ENCODE measurements at regions not wholly inside any gene's neighbourhood (a gene's known extent, or its start where the extent isn't known, plus 50 kb on each side); places are given as distances from the start of the nearest gene placed in this dataset.

DNA sequence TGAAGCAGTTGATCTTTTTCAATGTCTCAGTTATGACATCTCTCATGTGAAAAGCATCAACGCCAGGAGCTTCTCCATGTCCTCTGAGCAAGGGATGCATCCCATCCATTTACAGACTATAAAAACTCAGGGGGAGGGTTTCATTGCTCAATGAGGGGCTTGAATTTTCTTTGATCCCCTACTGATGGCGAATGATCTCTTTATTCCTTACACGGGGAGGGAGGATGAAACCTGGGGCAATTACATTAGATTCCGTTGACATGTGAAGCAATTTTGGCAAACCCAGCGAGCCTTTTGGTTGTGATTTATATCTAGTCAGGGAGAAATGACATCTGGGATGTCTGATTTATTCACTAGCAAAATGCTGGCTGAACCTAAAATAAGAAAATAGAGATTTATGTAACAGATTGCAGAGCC is 268.9 kb downstream of the HIVEP2 start:
- TF ChIP-seq EZH2 (IDR thresholded peaks at IDR 0.05) = no peak
- Histone ChIP-seq H3K27ac (no peak overlapping the region), H3K36me3 (ENCODE audit: insufficient read depth, low read length) (no peaks in the 10 kb centered on the region), H3K9me3 (ENCODE audit: low read depth, low read length) (no peaks in the 10 kb centered on the region), H3K4me3 (no peak overlapping the region), H3K9ac (ENCODE audit: insufficient read length) (no peak overlapping the region)
- no peak for DNase-seq (ENCODE audit: low read depth, low spot score)

DNA sequence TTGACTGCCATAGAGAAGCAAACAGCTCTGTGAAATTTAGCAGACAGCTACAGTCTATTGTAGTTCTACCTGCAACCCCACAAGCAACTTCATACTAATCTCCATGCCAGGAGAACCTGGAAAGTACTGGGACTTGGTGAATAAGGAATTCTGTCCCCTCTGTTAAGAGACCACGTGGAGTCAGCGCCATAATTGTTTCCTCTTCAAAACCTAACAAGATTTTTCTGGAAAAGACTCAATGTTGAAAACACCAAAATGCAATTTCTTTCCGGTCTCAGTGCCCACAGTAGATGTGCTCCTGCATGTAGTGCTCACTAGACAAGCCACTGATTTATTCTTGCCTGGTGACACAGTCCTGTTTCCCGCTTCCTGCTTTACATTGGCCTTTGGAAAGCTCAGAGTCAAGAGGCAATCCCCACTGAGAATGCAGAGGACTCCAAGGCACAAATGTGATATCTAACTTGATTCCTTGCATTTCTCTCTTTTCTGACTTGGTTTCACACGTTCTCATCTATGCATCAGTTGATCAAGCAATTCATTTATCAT is 268.3 kb downstream of the HIVEP2 start:
- TF ChIP-seq EZH2 (IDR thresholded peaks at IDR 0.05) (no peak), FOXP2 (optimal IDR thresholded peaks at IDR 0.05; ENCODE audit: control extremely low read depth, extremely low read length, insufficient read depth) (no peak), POLR2AphosphoS5 (IDR thresholded peaks at IDR 0.05; ENCODE audit: borderline replicate concordance, low read depth, low read length) (no peak)
- DNase-seq (ENCODE audit: low read depth, low spot score) = no peak
- Histone ChIP-seq H3K9ac (ENCODE audit: insufficient read length) (no peak overlapping the region), H3K9me3 (ENCODE audit: low read depth, low read length) (no peaks in the 10 kb centered on the region), H3K4me3 (no peak overlapping the region), H3K36me3 (ENCODE audit: insufficient read depth, low read length) (no peaks in the 10 kb centered on the region), H3K27ac (no peak overlapping the region)

DNA sequence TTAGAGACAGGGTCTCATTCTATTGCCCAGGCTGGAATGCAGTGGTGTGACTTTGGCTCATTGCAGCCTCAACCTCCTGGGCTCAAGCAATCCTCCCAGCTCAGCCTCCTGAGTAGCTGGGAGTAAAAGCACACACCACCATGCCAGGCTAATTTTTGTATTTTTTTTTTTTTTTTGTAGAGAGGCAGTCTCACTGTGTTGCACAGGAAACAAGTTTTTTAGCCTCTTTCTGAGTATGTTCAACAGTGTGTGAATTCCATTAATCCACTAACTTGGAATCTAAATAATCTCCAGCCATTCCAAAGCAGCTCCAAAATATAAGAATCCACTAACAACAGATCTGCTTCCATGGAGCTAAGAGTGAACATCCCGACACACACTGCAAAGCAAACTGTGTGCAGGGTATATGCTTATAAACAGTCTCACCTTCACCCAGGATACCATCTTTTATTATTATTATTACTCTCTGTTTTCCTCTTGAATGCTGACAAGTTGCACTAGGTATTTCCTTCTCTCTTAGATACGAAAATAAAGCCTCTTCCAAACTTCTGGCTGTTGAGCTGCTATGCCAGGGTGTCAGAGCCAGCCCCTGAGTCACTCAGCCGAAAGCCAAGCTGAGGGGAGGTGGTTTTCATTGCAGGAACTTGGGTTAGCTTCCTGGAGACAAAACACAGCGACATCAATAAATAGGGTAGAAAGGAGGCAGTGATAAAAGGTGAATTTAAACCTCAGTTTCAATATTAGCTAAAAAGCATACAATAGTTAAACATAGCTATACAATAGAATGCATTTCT is 264.9 kb downstream of the HIVEP2 start:
- no peaks in the 10 kb centered on the region for H3K9me3 ChIP-seq (ENCODE audit: low read depth, low read length)
- H3K27ac ChIP-seq = no peak overlapping the region
- TF ChIP-seq FOXP2 (optimal IDR thresholded peaks at IDR 0.05; ENCODE audit: control extremely low read depth, extremely low read length, insufficient read depth) (no peak), POLR2AphosphoS5 (IDR thresholded peaks at IDR 0.05; ENCODE audit: borderline replicate concordance, low read depth, low read length) (no peak), EZH2 (IDR thresholded peaks at IDR 0.05) (no peak)
- H3K36me3 ChIP-seq (ENCODE audit: insufficient read depth, low read length) = no peaks in the 10 kb centered on the region
- H3K9ac ChIP-seq (ENCODE audit: insufficient read length) = no peak overlapping the region
- H3K4me3 ChIP-seq = no peak overlapping the region
- DNase-seq (ENCODE audit: low read depth, low spot score) = no peak

DNA sequence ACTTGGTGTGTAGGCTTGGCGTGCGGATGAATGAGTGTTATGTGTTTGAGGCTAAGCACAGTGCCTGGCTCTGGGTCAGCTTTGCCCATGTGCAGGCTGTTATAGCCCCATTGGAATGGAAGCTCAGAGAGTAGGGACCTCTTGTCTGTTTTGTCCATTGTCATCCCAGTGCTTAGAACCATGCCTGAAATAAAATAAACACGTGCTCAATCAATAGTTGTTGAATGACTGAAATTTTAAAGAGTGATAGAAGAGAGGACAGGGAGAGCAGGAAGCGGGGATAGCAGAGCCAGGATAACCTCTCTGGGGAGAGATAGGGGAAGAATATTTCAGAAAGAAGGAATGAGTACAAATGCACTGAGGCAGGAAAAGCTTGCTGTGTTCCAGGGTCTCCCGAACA is 263.9 kb downstream of the HIVEP2 start:
- Histone ChIP-seq H3K27ac (no peak overlapping the region), H3K4me3 (no peak overlapping the region), H3K9ac (ENCODE audit: insufficient read length) (no peak overlapping the region), H3K9me3 (ENCODE audit: low read depth, low read length) (no peaks in the 10 kb centered on the region), H3K36me3 (ENCODE audit: insufficient read depth, low read length) (no peaks in the 10 kb centered on the region)
- DNase-seq (ENCODE audit: low read depth, low spot score) = no peak
- TF ChIP-seq POLR2AphosphoS5 (IDR thresholded peaks at IDR 0.05; ENCODE audit: borderline replicate concordance, low read depth, low read length) = no peak
- TF ChIP-seq EZH2 (IDR thresholded peaks at IDR 0.05) = no peak

DNA sequence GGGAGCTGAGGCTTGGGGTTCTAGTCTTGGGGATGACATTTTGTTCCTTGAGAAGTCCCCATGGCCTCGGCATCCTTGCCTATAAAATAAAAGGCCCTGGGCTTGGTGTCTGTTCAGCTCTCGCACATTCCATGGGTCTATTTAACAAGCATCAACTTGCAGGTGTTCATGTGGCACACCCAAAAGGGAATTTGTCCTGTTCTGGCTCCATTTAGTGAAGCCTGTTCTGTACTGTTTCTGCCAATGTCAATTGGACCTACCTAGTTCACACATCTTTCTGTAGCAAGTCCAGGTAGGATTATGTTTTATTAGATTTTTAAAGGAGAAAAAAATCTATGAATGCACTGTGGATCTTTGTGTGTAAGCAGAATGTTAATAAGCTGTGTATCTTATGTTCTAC is 262.0 kb downstream of the HIVEP2 start:
- H3K4me3 ChIP-seq = no peak overlapping the region
- no peak overlapping the region for H3K27ac ChIP-seq
- H3K36me3 ChIP-seq (ENCODE audit: insufficient read depth, low read length) = no peaks in the 10 kb centered on the region
- no peak for TF ChIP-seq POLR2AphosphoS5 (IDR thresholded peaks at IDR 0.05; ENCODE audit: borderline replicate concordance, low read depth, low read length)
- no peak for TF ChIP-seq EZH2 (IDR thresholded peaks at IDR 0.05)
- TF ChIP-seq FOXP2 (optimal IDR thresholded peaks at IDR 0.05; ENCODE audit: control extremely low read depth, extremely low read length, insufficient read depth) = no peak
- no peak overlapping the region for H3K9ac ChIP-seq (ENCODE audit: insufficient read length)
- H3K9me3 ChIP-seq (ENCODE audit: low read depth, low read length) = no peaks in the 10 kb centered on the region
- DNase-seq (ENCODE audit: low read depth, low spot score) = no peak

DNA sequence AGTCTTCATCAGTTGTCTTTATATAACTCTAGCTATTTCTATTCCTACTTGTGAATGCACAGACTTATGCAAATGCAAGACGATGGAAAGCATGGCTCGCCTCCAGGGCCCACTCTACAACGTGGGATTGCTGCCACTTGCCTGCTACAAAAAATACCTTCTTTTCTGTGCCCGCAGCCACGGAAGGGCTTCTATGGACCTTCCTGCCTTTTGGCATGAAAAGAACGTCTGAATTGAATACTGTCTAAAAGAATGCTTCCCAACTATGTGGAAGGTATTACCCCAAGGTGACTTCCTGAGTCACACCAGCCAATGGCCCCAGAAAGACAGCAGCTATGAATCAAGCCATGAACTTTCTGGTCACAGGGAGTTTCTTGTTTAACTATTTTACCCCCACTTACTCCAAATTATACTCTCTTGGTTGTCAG is 261.2 kb downstream of the HIVEP2 start:
- Histone ChIP-seq H3K9me3 (ENCODE audit: low read depth, low read length) (no peaks in the 10 kb centered on the region), H3K36me3 (ENCODE audit: insufficient read depth, low read length) (no peaks in the 10 kb centered on the region), H3K4me3 (no peak overlapping the region), H3K27ac (no peak overlapping the region), H3K9ac (ENCODE audit: insufficient read length) (no peak overlapping the region)
- DNase-seq (ENCODE audit: low read depth, low spot score) = no peak
- TF ChIP-seq FOXP2 (optimal IDR thresholded peaks at IDR 0.05; ENCODE audit: control extremely low read depth, extremely low read length, insufficient read depth) = no peak
- TF ChIP-seq POLR2AphosphoS5 (IDR thresholded peaks at IDR 0.05; ENCODE audit: borderline replicate concordance, low read depth, low read length) = no peak
- TF ChIP-seq EZH2 (IDR thresholded peaks at IDR 0.05) = no peak

DNA sequence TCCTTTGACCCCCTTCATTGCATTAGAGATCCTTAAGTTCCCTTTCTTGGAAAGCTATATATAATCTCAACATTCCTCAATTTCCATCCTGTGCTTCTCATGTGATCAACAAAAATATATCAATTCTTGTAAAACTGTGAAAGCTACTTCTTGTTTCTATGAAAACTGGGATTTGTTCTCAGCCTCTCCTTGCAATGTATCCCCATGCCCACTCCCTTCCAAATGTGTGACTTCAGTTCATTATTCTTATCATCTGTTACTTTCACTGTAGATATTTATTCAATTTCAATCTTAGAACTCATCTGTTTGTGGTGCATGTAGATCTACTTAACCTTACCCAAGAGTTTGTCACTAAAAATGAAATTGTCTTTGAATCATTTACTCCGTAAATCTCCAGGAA is 260.6 kb downstream of the HIVEP2 start:
- Histone ChIP-seq H3K9ac (ENCODE audit: insufficient read length) (no peak overlapping the region), H3K9me3 (ENCODE audit: low read depth, low read length) (no peaks in the 10 kb centered on the region), H3K27ac (no peak overlapping the region), H3K36me3 (ENCODE audit: insufficient read depth, low read length) (no peaks in the 10 kb centered on the region), H3K4me3 (no peak overlapping the region)
- no peak for TF ChIP-seq EZH2 (IDR thresholded peaks at IDR 0.05)
- TF ChIP-seq POLR2AphosphoS5 (IDR thresholded peaks at IDR 0.05; ENCODE audit: borderline replicate concordance, low read depth, low read length) = no peak
- TF ChIP-seq FOXP2 (optimal IDR thresholded peaks at IDR 0.05; ENCODE audit: control extremely low read depth, extremely low read length, insufficient read depth) = no peak
- no peak for DNase-seq (ENCODE audit: low read depth, low spot score)

DNA sequence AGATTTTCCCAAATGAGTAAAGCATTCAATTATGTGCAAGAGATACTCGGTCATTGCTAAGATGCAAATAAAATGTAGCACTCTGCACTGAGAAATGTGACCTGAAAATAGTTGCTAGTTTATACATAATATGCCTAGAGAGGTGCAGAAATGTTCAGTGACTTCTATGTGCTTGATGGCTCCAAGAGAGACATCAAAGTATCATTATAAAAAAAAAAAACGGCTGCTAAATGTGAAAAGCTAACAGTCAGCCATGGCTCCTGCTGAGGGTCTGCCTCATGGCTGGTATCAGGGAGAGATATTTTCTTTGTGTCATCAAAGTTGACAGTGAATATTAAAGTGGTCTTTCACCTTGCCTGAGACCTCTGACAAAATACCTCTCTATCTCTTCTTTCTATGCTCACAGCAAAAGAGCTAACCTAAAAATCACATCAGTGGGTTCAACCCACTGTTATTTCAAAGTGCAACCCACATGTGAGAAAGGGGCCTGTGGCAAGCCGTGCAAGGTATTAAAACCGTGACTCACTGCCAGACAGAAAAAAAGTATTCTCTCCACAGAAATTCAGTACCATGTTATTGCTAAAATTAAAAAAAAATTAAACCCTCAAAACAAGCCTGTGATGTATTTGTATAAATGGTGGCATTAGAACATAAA is 259.0 kb downstream of the HIVEP2 start:
- no peak for DNase-seq (ENCODE audit: low read depth, low spot score)
- H3K27ac ChIP-seq = no peak overlapping the region
- no peak overlapping the region for H3K4me3 ChIP-seq
- TF ChIP-seq EZH2 (IDR thresholded peaks at IDR 0.05) = no peak
- no peak for TF ChIP-seq POLR2AphosphoS5 (IDR thresholded peaks at IDR 0.05; ENCODE audit: borderline replicate concordance, low read depth, low read length)
- no peak for TF ChIP-seq FOXP2 (optimal IDR thresholded peaks at IDR 0.05; ENCODE audit: control extremely low read depth, extremely low read length, insufficient read depth)
- no peaks in the 10 kb centered on the region for H3K9me3 ChIP-seq (ENCODE audit: low read depth, low read length)
- no peak overlapping the region for H3K9ac ChIP-seq (ENCODE audit: insufficient read length)
- no peaks in the 10 kb centered on the region for H3K36me3 ChIP-seq (ENCODE audit: insufficient read depth, low read length)

Measured in SK-N-MC (cell line).